ENCODE measurements at regions not wholly inside any gene's neighbourhood (a gene's known extent, or its start where the extent isn't known, plus 50 kb on each side); places are given as distances from the start of the nearest gene placed in this dataset.
"Not testable (repeated sequence)": the region's sequence is repeated elsewhere in the genome, so short reads cannot be mapped to it uniquely, and the experiment has no call there.

- intact Hi-C loops (cut with DNase I; ENCODE audit: low total_unique reads): no loop called here
- Histone ChIP-seq H3K9me3 (peaks cover 0 to 12% (median 5%) of the 10 kb centered on the region in 4 donors), H3K4me3 (no peak overlapping the region), H3K27ac (no peak overlapping the region), H3K36me3 (no peaks in the 10 kb centered on the region), H3K27me3 (peaks cover 0 to 7% (median 0%) of the 10 kb centered on the region in 3 donors), H3K4me1 (no peaks in the 10 kb centered on the region)
- TF ChIP-seq POLR2AphosphoS5 (IDR thresholded peaks at IDR 0.05): no peak
- TF ChIP-seq CTCF (IDR thresholded peaks at IDR 0.05): no peak
- no peak for TF ChIP-seq EP300 (IDR thresholded peaks at IDR 0.05)
- DNase-seq: no peak
- 80 to 96% (median 92%) methylated on average over 4 to 6 of the region's 6 CpGs for WGBS, 5 donors
Observed at GRCh38 chrX:115425359-115425758, 135.6 kb upstream of the PLS3 start.

GRCh38 chrX:115427861-115428410 is 133.0 kb upstream of the PLS3 start:
- TF ChIP-seq POLR2A (IDR thresholded peaks at IDR 0.05) (no peak), POLR2AphosphoS5 (IDR thresholded peaks at IDR 0.05) (no peak), CTCF (IDR thresholded peaks at IDR 0.05) (no peak), EP300 (IDR thresholded peaks at IDR 0.05) (no peak)
- H3K36me3 ChIP-seq: no peaks in the 10 kb centered on the region
- WGBS, 5 donors: 50 to 73% (median 53%) methylated on average over 2 of the region's 2 CpGs
- peaks cover 0 to 12% (median 5%) of the 10 kb centered on the region in 4 donors for H3K9me3 ChIP-seq
- H3K4me1 ChIP-seq: no peaks in the 10 kb centered on the region
- peaks cover 0 to 7% (median 0%) of the 10 kb centered on the region in 3 donors for H3K27me3 ChIP-seq
- DNase-seq: no peak
- H3K27ac ChIP-seq: no peak overlapping the region
- intact Hi-C loops (cut with DNase I; ENCODE audit: low total_unique reads): no loop called here
- no peak overlapping the region for H3K4me3 ChIP-seq

- intact Hi-C loops (cut with DNase I; ENCODE audit: low total_unique reads); H3K4me1 ChIP-seq; DNase-seq; H3K36me3 ChIP-seq; H3K27me3 ChIP-seq; H3K9me3 ChIP-seq; H3K27ac ChIP-seq; H3K4me3 ChIP-seq: not testable (repeated sequence)
- 87 to 98% (median 95%) methylated on average over 5 to 7 of the region's 7 CpGs for WGBS, 5 donors
Observed at GRCh38 chrX:115434834-115435233, 126.1 kb upstream of the PLS3 start.

- WGBS, 5 donors: 82 to 91% (median 86%) methylated on average over 5 of the region's 5 CpGs
- H3K4me1 ChIP-seq: no peaks in the 10 kb centered on the region
- peaks cover 0 to 8% (median 4%) of the 10 kb centered on the region in 4 donors for H3K9me3 ChIP-seq
- no peaks in the 10 kb centered on the region for H3K27me3 ChIP-seq
- no peak for TF ChIP-seq POLR2AphosphoS5 (IDR thresholded peaks at IDR 0.05)
- no peak for TF ChIP-seq EP300 (IDR thresholded peaks at IDR 0.05)
- TF ChIP-seq POLR2A (IDR thresholded peaks at IDR 0.05): no peak
- TF ChIP-seq CTCF (IDR thresholded peaks at IDR 0.05): no peak
- H3K27ac ChIP-seq: no peak overlapping the region
- DNase-seq: peak in 1 of 2 donors; percentile 36
- intact Hi-C loops (cut with DNase I; ENCODE audit: low total_unique reads): no loop called here
- H3K4me3 ChIP-seq: no peak overlapping the region
- H3K36me3 ChIP-seq: no peaks in the 10 kb centered on the region
Observed at GRCh38 chrX:115437841-115438595, 123.0 kb upstream of the PLS3 start.

- no peaks in the 10 kb centered on the region for H3K27me3 ChIP-seq
- no peak overlapping the region for H3K27ac ChIP-seq
- no peaks in the 10 kb centered on the region for H3K9me3 ChIP-seq
- DNase-seq: no peak
- no peak overlapping the region for H3K4me3 ChIP-seq
- 70 to 88% (median 85%) methylated on average over 2 of the region's 2 CpGs for WGBS, 5 donors
- intact Hi-C loops (cut with DNase I; ENCODE audit: low total_unique reads): no loop called here
- TF ChIP-seq POLR2A (IDR thresholded peaks at IDR 0.05) (no peak), CTCF (IDR thresholded peaks at IDR 0.05) (no peak), POLR2AphosphoS5 (IDR thresholded peaks at IDR 0.05) (no peak)
- no peaks in the 10 kb centered on the region for H3K36me3 ChIP-seq
- no peaks in the 10 kb centered on the region for H3K4me1 ChIP-seq
Observed at GRCh38 chrX:115448146-115448545, 112.8 kb upstream of the PLS3 start.

All from stomach (tissue), 8 donors.